ENCODE measurements at regions not wholly inside any gene's neighbourhood (a gene's known extent, or its start where the extent isn't known, plus 50 kb on each side); places are given as distances from the start of the nearest gene placed in this dataset.

DNA sequence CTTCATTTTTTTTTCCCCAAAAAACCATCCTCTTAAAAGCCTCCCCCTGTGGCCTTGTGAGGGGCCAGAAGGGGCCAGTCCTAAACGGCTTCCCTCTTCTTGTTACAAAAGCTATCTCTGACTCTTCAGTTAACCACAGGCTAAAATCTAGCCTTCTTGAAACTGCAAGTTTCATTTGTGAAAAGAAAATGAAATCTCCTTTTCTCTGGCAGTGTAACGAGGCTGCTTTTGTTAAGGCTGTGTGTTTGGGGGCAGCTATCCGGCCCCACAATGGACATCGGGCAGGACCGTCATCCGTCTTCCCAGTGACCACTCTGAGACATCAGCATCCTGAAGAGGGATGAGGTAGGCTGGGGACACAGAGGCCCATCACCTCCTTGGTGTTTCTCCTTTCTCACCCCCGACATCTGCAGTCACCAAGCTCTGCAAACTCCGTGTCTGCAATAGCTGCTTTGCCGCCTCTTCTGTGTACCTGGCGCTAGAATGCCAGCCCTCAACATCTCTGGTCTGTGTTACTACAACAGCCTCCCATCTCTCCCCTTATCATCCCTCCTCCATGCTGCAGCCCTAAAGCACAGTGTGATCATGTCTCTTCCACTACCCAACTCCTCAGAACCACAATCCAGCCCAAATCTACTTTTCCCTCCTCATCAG, 94.0 kb downstream of the RCN1 start:
- TF ChIP-seq, protein P1, sequence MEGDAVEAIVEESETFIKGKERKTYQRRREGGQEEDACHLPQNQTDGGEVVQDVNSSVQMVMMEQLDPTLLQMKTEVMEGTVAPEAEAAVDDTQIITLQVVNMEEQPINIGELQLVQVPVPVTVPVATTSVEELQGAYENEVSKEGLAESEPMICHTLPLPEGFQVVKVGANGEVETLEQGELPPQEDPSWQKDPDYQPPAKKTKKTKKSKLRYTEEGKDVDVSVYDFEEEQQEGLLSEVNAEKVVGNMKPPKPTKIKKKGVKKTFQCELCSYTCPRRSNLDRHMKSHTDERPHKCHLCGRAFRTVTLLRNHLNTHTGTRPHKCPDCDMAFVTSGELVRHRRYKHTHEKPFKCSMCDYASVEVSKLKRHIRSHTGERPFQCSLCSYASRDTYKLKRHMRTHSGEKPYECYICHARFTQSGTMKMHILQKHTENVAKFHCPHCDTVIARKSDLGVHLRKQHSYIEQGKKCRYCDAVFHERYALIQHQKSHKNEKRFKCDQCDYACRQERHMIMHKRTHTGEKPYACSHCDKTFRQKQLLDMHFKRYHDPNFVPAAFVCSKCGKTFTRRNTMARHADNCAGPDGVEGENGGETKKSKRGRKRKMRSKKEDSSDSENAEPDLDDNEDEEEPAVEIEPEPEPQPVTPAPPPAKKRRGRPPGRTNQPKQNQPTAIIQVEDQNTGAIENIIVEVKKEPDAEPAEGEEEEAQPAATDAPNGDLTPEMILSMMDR (IDR thresholded peaks at IDR 0.05; ENCODE audit: unreplicated experiment): no peak
- Mint-ChIP-seq H3K27me3 (ENCODE audit: unreplicated experiment) (peaks cover 5% of the 10 kb centered on the region), H3K27ac (ENCODE audit: unreplicated experiment) (no peak overlapping the region), H3K36me3 (ENCODE audit: low read depth, unreplicated experiment) (no peaks in the 10 kb centered on the region), H3K9me3 (ENCODE audit: unreplicated experiment) (no peaks in the 10 kb centered on the region), H3K4me1 (ENCODE audit: unreplicated experiment) (no peaks in the 10 kb centered on the region), H3K4me3 (ENCODE audit: unreplicated experiment) (no peak overlapping the region)
- no peak for DNase-seq (ENCODE audit: low spot score)

DNA sequence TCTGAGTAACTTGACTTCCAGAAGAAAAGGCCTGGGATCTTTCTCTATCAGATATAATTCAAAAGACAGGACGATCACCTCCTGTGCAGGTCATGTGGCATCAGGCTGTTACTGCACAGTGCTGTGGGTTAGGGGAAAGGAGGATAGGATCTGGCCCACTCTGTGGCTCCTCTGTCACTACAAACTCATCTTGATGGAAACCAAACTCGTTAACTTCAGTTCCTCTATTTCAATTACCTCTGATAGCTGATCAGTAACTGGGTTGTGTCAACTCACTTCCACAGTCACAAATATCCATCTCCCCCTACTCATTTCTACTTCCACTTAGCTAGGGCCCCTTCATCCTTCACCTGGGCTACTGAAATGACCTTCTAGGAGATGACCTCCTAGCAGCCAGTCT, 95.2 kb downstream of the RCN1 start:
- no peak overlapping the region for H3K27ac Mint-ChIP-seq (ENCODE audit: unreplicated experiment)
- H3K9me3 Mint-ChIP-seq (ENCODE audit: unreplicated experiment): no peaks in the 10 kb centered on the region
- H3K27me3 Mint-ChIP-seq (ENCODE audit: unreplicated experiment): peaks cover 5% of the 10 kb centered on the region
- TF ChIP-seq, protein P1 (IDR thresholded peaks at IDR 0.05; ENCODE audit: unreplicated experiment): no peak
- H3K4me1 Mint-ChIP-seq (ENCODE audit: unreplicated experiment): no peaks in the 10 kb centered on the region
- no peak overlapping the region for H3K4me3 Mint-ChIP-seq (ENCODE audit: unreplicated experiment)
- DNase-seq (ENCODE audit: low spot score): no peak
- no peaks in the 10 kb centered on the region for H3K36me3 Mint-ChIP-seq (ENCODE audit: low read depth, unreplicated experiment)

DNA sequence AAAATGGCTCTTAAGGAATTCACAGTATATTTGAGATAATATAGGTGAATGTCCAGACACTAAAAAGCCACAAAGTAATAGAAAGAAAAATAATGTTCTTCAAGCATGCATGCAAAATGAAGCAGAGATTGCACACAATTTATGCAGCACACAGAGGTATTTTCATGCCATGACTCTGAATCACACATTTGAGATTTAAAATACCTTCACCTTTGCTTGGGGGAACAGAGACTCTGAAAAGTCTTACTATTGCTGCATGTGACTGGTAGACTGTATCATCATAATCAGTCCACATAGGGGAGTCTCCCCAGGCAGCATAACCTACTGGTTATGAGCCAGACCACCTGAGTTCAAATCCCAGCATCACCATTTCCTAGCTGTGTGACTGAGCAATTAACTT, 96.2 kb downstream of the RCN1 start:
- no peaks in the 10 kb centered on the region for H3K4me1 Mint-ChIP-seq (ENCODE audit: unreplicated experiment)
- TF ChIP-seq, protein P1 (IDR thresholded peaks at IDR 0.05; ENCODE audit: unreplicated experiment): no peak
- H3K27ac Mint-ChIP-seq (ENCODE audit: unreplicated experiment): no peak overlapping the region
- DNase-seq (ENCODE audit: low spot score): no peak
- no peak overlapping the region for H3K4me3 Mint-ChIP-seq (ENCODE audit: unreplicated experiment)
- peaks cover 5% of the 10 kb centered on the region for H3K27me3 Mint-ChIP-seq (ENCODE audit: unreplicated experiment)
- H3K36me3 Mint-ChIP-seq (ENCODE audit: low read depth, unreplicated experiment): no peaks in the 10 kb centered on the region
- H3K9me3 Mint-ChIP-seq (ENCODE audit: unreplicated experiment): no peaks in the 10 kb centered on the region

DNA sequence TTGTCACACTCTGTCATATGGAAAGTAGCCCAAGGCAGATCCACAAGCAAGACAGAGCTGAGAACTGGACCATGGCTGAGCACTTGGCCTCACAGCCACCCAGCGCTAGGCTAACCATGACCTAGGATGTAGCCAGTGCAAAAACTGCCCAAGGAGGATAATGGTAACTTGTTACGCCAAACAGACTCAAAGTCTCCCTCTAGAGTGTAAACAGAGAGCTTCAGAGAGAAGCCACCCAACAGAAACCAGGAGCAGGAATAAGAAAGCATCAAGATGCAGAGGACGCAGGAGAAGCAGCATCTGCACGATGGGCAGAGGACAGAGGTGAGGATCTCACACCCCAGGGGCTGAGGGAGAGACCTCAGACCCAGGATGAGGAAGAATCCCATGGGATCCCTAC, 97.9 kb downstream of the RCN1 start:
- TF ChIP-seq, protein P1 (IDR thresholded peaks at IDR 0.05; ENCODE audit: unreplicated experiment): no peak
- H3K4me3 Mint-ChIP-seq (ENCODE audit: unreplicated experiment): no peak overlapping the region
- no peaks in the 10 kb centered on the region for H3K4me1 Mint-ChIP-seq (ENCODE audit: unreplicated experiment)
- no peak for DNase-seq (ENCODE audit: low spot score)
- no peak overlapping the region for H3K27ac Mint-ChIP-seq (ENCODE audit: unreplicated experiment)
- no peaks in the 10 kb centered on the region for H3K9me3 Mint-ChIP-seq (ENCODE audit: unreplicated experiment)
- peaks cover 5% of the 10 kb centered on the region for H3K27me3 Mint-ChIP-seq (ENCODE audit: unreplicated experiment)
- no peaks in the 10 kb centered on the region for H3K36me3 Mint-ChIP-seq (ENCODE audit: low read depth, unreplicated experiment)

DNA sequence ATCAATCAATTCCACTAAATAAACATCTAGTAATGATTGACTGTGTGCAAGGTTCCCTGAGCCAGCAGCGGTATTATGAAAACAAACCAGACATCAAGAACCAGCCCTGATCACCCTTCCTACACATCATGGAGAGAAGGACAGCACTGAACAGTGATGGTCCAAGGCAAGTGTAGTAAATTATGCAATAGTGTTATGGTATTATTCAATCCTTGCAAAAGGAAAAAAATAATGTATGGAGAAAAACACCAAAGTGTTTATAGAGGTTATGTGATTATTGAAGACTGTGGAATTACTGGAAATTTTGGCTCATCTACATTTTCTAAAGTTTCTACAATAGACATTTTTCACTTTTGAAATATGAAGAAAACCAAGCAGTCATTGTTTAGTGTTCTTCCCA, 105.3 kb downstream of the RCN1 start:
- H3K27ac Mint-ChIP-seq (ENCODE audit: unreplicated experiment): no peak overlapping the region
- H3K36me3 Mint-ChIP-seq (ENCODE audit: low read depth, unreplicated experiment): no peaks in the 10 kb centered on the region
- TF ChIP-seq, protein P1 (IDR thresholded peaks at IDR 0.05; ENCODE audit: unreplicated experiment): no peak
- no peaks in the 10 kb centered on the region for H3K4me1 Mint-ChIP-seq (ENCODE audit: unreplicated experiment)
- no peaks in the 10 kb centered on the region for H3K27me3 Mint-ChIP-seq (ENCODE audit: unreplicated experiment)
- no peaks in the 10 kb centered on the region for H3K9me3 Mint-ChIP-seq (ENCODE audit: unreplicated experiment)
- H3K4me3 Mint-ChIP-seq (ENCODE audit: unreplicated experiment): no peak overlapping the region
- no peak for DNase-seq (ENCODE audit: low spot score)

Data from endothelial cell (in vitro differentiated cells).